Keratinocyte (primary cell): ENCODE measurements at regions not wholly inside any gene's neighbourhood (a gene's known extent, or its start where the extent isn't known, plus 50 kb on each side); places are given as distances from the start of the nearest gene placed in this dataset.
A peak's percentile ranks its signal among the peaks of the same experiment; 100 is the strongest.

Experiments used
- DNase-seq: peaks from one replicate; pipeline ENCODE4 v3.0.0-alpha.2; 2011; ENCODE audit warnings: low read depth, missing footprints, low spot score
- FAIRE-seq: peaks from 2 replicates; lab custom pipeline; 2011; peaks lifted over from hg19 to GRCh38; lab: Jason Lieb, UNC
- H2AFZ ChIP-seq: 2 replicates; pipeline ENCODE4 v1.6.0; 2012; ENCODE audit warnings: low read length, control low read depth, inconsistent platforms; ENCODE audit not compliant: control insufficient read depth
- H3K27ac ChIP-seq: 2 replicates; pipeline ENCODE4 v1.5.1; 2011; ENCODE audit warnings: low read length; ENCODE audit not compliant: control insufficient read depth, insufficient read depth
- H3K27me3 ChIP-seq: 3 replicates; pipeline ENCODE4 v1.6.0; 2011; ENCODE audit warnings: low read length; ENCODE audit not compliant: control insufficient read depth, insufficient read depth; ENCODE audit errors: extremely low read depth
- H3K36me3 ChIP-seq, 2 experiments: 2 replicates in 1 of 2; 3 replicates in 1 of 2; pipeline ENCODE4 v1.5.1; 2011; ENCODE audit warnings: low read length in 2 of 2, mild to moderate bottlenecking in 1 of 2; ENCODE audit not compliant: control insufficient read depth in 2 of 2, insufficient read depth in 2 of 2; ENCODE audit errors: extremely low read depth in 1 of 2
- H3K4me1 ChIP-seq: 3 replicates; pipeline ENCODE4 v1.5.1; 2011; ENCODE audit warnings: low read length; ENCODE audit not compliant: control insufficient read depth, insufficient read depth; ENCODE audit errors: extremely low read depth
- H3K4me2 ChIP-seq: 3 replicates; pipeline ENCODE4 v1.6.0; 2011; ENCODE audit warnings: low read depth, low read length; ENCODE audit not compliant: control insufficient read depth, insufficient read depth; ENCODE audit errors: extremely low read depth
- H3K4me3 ChIP-seq, 3 experiments: fragments of 200-600 bp in 1 of 3; sonication (generic) in 1 of 3; 2 replicates in 2 of 3; 3 replicates in 1 of 3; pipeline ENCODE4 v1.5.1; 2011 to 2016; ENCODE audit warnings: low read length in 3 of 3, mild to moderate bottlenecking in 3 of 3, control low read depth in 2 of 3, inconsistent platforms in 1 of 3, low read depth in 1 of 3, mixed read lengths in 1 of 3, mixed run types in 1 of 3, moderate library complexity in 1 of 3; ENCODE audit not compliant: control insufficient read depth in 2 of 3, insufficient read depth in 2 of 3; ENCODE audit errors: extremely low read depth in 1 of 3
- H3K79me2 ChIP-seq: 2 replicates; pipeline ENCODE4 v1.6.0; 2012; ENCODE audit warnings: low read length; ENCODE audit not compliant: control insufficient read depth, insufficient read depth
- H3K9ac ChIP-seq: 3 replicates; pipeline ENCODE4 v1.6.0; 2011; ENCODE audit warnings: low read length; ENCODE audit not compliant: control insufficient read depth, insufficient read depth; ENCODE audit errors: extremely low read depth
- H3K9me1 ChIP-seq: 3 replicates; pipeline ENCODE4 v1.6.0; 2011; ENCODE audit warnings: low read length; ENCODE audit not compliant: control insufficient read depth, insufficient read depth; ENCODE audit errors: extremely low read depth
- H3K9me3 ChIP-seq: 2 replicates; pipeline ENCODE4 v1.5.1; 2012; ENCODE audit warnings: low read depth, low read length; ENCODE audit not compliant: control insufficient read depth
- H4K20me1 ChIP-seq: 3 replicates; pipeline ENCODE4 v1.6.0; 2011; ENCODE audit warnings: low read length; ENCODE audit not compliant: control insufficient read depth, insufficient read depth; ENCODE audit errors: extremely low read depth
- EZH2 ChIP-seq: IDR thresholded peaks from one replicate; pipeline ENCODE4 v1.6.1; 2012; ENCODE audit warnings: inconsistent platforms, mild to moderate bottlenecking, low read length, moderate library complexity
- dilution Hi-C: fragments of 300-500 bp; cut with MboI; formaldehyde crosslinking; loops from one replicate; pipeline ENCODE4 v1.7.0; 2020; ENCODE audit warnings: low sequenced_read_pairs; ENCODE audit not compliant: extremely low pct_ligation_motif_present
- TF ChIP-seq, protein P1 (sequence below), 3 experiments: IDR thresholded peaks in 1 of 3; conservative IDR thresholded peaks in 1 of 3; optimal IDR thresholded peaks in 1 of 3; 2 replicates in 2 of 3; 3 replicates in 1 of 3; pipeline versions ENCODE3 to v1.5.1; 2011; ENCODE audit warnings: low read length in 3 of 3, mild to moderate bottlenecking in 3 of 3, moderate library complexity in 2 of 3, control low read depth in 1 of 3, inconsistent platforms in 1 of 3; ENCODE audit not compliant: insufficient read depth in 2 of 3; ENCODE audit errors: extremely low read depth in 1 of 3

- DNase-seq (no peak), FAIRE-seq (no peak)
- Histone ChIP-seq H3K4me1 (peaks cover 12% of the 10 kb centered on the region), H2AFZ (no peak overlapping the region), H3K27me3 (no peaks in the 10 kb centered on the region), H3K36me3 (no peaks in the 10 kb centered on the region), H3K9ac (no peak overlapping the region), H3K4me3 (no peak overlapping the region), H3K9me3 (no peaks in the 10 kb centered on the region), H3K27ac (no peak overlapping the region), H3K9me1 (no peaks in the 10 kb centered on the region), H4K20me1 (no peaks in the 10 kb centered on the region), H3K4me2 (peak overlapping the region; percentile 27), H3K79me2 (no peaks in the 10 kb centered on the region)
- TF ChIP-seq, protein P1, sequence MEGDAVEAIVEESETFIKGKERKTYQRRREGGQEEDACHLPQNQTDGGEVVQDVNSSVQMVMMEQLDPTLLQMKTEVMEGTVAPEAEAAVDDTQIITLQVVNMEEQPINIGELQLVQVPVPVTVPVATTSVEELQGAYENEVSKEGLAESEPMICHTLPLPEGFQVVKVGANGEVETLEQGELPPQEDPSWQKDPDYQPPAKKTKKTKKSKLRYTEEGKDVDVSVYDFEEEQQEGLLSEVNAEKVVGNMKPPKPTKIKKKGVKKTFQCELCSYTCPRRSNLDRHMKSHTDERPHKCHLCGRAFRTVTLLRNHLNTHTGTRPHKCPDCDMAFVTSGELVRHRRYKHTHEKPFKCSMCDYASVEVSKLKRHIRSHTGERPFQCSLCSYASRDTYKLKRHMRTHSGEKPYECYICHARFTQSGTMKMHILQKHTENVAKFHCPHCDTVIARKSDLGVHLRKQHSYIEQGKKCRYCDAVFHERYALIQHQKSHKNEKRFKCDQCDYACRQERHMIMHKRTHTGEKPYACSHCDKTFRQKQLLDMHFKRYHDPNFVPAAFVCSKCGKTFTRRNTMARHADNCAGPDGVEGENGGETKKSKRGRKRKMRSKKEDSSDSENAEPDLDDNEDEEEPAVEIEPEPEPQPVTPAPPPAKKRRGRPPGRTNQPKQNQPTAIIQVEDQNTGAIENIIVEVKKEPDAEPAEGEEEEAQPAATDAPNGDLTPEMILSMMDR (optimal IDR thresholded peaks at IDR 0.05 in 1 of 3, IDR thresholded peaks at IDR 0.05 in 1 of 3, conservative IDR thresholded peaks at IDR 0.05 in 1 of 3; ENCODE audit: extremely low read depth in 1 of 3, insufficient read depth in 2 of 3, low read length in 3 of 3) = no peak
- no peak for TF ChIP-seq EZH2
- dilution Hi-C loops = no loop called here
Measured at GRCh38 chr6:56297022-56297989, 49.9 kb upstream of the COL21A1 start.
